ENCODE measurements at regions not wholly inside any gene's neighbourhood (a gene's known extent, or its start where the extent isn't known, plus 50 kb on each side); places are given as distances from the start of the nearest gene placed in this dataset.

GRCh38 chr9:4927701-4928100 lies 57.4 kb upstream of the JAK2 start:
- Histone ChIP-seq H3K27ac (no peak overlapping the region), H3K4me1 (peaks cover 0 to 9% (median 3%) of the 10 kb centered on the region in 4 donors), H3K9me3 (no peaks in the 10 kb centered on the region), H3K36me3 (no peaks in the 10 kb centered on the region), H3K4me3 (no peak overlapping the region), H3K27me3 (no peaks in the 10 kb centered on the region)
- DNase-seq: no peak
- 68 to 80% (median 75%) methylated on average over 5 of the region's 5 CpGs for WGBS, 5 donors
- intact Hi-C loops (cut with DNase I; ENCODE audit: low total_unique reads): loop anchor here (10.0 kb wide), 1 partner anchor 163 kb away; no protein-coding TSS in a partner anchor
- no peak for TF ChIP-seq POLR2A (IDR thresholded peaks at IDR 0.05)
- no peak for TF ChIP-seq EP300 (IDR thresholded peaks at IDR 0.05)
- no peak for TF ChIP-seq POLR2AphosphoS5 (IDR thresholded peaks at IDR 0.05)
- no peak for TF ChIP-seq CTCF (IDR thresholded peaks at IDR 0.05)

- Histone ChIP-seq H3K27me3 (no peaks in the 10 kb centered on the region), H3K4me3 (no peak overlapping the region), H3K27ac (no peak overlapping the region), H3K4me1 (peaks cover 0 to 16% (median 8%) of the 10 kb centered on the region in 4 donors), H3K36me3 (no peaks in the 10 kb centered on the region), H3K9me3 (no peaks in the 10 kb centered on the region)
- no peak for DNase-seq
- TF ChIP-seq POLR2A (IDR thresholded peaks at IDR 0.05) (no peak), POLR2AphosphoS5 (IDR thresholded peaks at IDR 0.05) (no peak), CTCF (IDR thresholded peaks at IDR 0.05) (no peak), EP300 (IDR thresholded peaks at IDR 0.05) (no peak)
- intact Hi-C loops (cut with DNase I; ENCODE audit: low total_unique reads): loop anchor here (10.0 kb wide), 1 partner anchor 165 kb away; no protein-coding TSS in a partner anchor
- 44 to 72% (median 62%) methylated on average over 2 of the region's 2 CpGs for WGBS, 5 donors
Measured at GRCh38 chr9:4929917-4930316, 55.2 kb upstream of the JAK2 start.

GRCh38 chr9:4932681-4933080 lies 52.4 kb upstream of the JAK2 start:
- WGBS, 5 donors: 89 to 96% (median 90%) methylated on average over 4 of the region's 4 CpGs
- Histone ChIP-seq H3K27ac (peak overlapping the region in 1 of 5 donors; percentile 34), H3K4me3 (no peak overlapping the region), H3K36me3 (no peaks in the 10 kb centered on the region), H3K27me3 (no peaks in the 10 kb centered on the region), H3K9me3 (no peaks in the 10 kb centered on the region), H3K4me1 (peaks cover 8 to 30% (median 21%) of the 10 kb centered on the region in 4 donors)
- intact Hi-C loops (cut with DNase I; ENCODE audit: low total_unique reads): no loop called here
- no peak for DNase-seq
- TF ChIP-seq CTCF (IDR thresholded peaks at IDR 0.05) (no peak), POLR2A (IDR thresholded peaks at IDR 0.05) (no peak), EP300 (IDR thresholded peaks at IDR 0.05) (no peak), POLR2AphosphoS5 (IDR thresholded peaks at IDR 0.05) (no peak)

- peaks cover 8 to 33% (median 21%) of the 10 kb centered on the region in 4 donors for H3K4me1 ChIP-seq
- no peak for TF ChIP-seq EP300 (IDR thresholded peaks at IDR 0.05)
- TF ChIP-seq CTCF (IDR thresholded peaks at IDR 0.05): no peak
- no peak for TF ChIP-seq POLR2A (IDR thresholded peaks at IDR 0.05)
- no peak for TF ChIP-seq POLR2AphosphoS5 (IDR thresholded peaks at IDR 0.05)
- intact Hi-C loops (cut with DNase I; ENCODE audit: low total_unique reads): no loop called here
- peak overlapping the region in 1 of 5 donors; percentile 34 for H3K27ac ChIP-seq
- WGBS, 5 donors: 35 to 65% (median 51%) methylated on average over 4 of the region's 4 CpGs
- no peaks in the 10 kb centered on the region for H3K9me3 ChIP-seq
- no peaks in the 10 kb centered on the region for H3K36me3 ChIP-seq
- DNase-seq: peak in 1 of 2 donors; percentile 35
- H3K4me3 ChIP-seq: no peak overlapping the region
- H3K27me3 ChIP-seq: no peaks in the 10 kb centered on the region
Measured at GRCh38 chr9:4933177-4933576, 51.9 kb upstream of the JAK2 start.

Data from stomach (tissue), 8 donors.